ENCODE measurements at regions not wholly inside any gene's neighbourhood (a gene's known extent, or its start where the extent isn't known, plus 50 kb on each side); places are given as distances from the start of the nearest gene placed in this dataset.

- Histone ChIP-seq H3K27me3 (ENCODE audit: control insufficient read depth, insufficient read depth, low read length) (no peaks in the 10 kb centered on the region), H3K27ac (ENCODE audit: low read length) (no peak overlapping the region), H3K36me3 (ENCODE audit: control insufficient read depth, insufficient read depth, low read length) (no peaks in the 10 kb centered on the region), H3K4me1 (ENCODE audit: control insufficient read depth, insufficient read depth, low read length) (no peaks in the 10 kb centered on the region), H3K4me3 (ENCODE audit: low read length) (no peak overlapping the region), H3K9me3 (replicated peaks; ENCODE audit: control insufficient read depth, low read depth, low read length) (no peaks in the 10 kb centered on the region)
- DNase-seq: no peak
These were observed 503.5 kb upstream of the BCHE start for GRCh38 chr3:166340604-166341266.

- Histone ChIP-seq H3K9me3 (replicated peaks; ENCODE audit: control insufficient read depth, low read depth, low read length) (no peaks in the 10 kb centered on the region), H3K27me3 (ENCODE audit: control insufficient read depth, insufficient read depth, low read length) (no peaks in the 10 kb centered on the region), H3K27ac (ENCODE audit: low read length) (no peak overlapping the region), H3K4me3 (ENCODE audit: low read length) (no peak overlapping the region), H3K4me1 (ENCODE audit: control insufficient read depth, insufficient read depth, low read length) (no peaks in the 10 kb centered on the region), H3K36me3 (ENCODE audit: control insufficient read depth, insufficient read depth, low read length) (no peaks in the 10 kb centered on the region)
- DNase-seq: no peak
- 60% methylated on average over 1 of the region's 5 CpGs for WGBS (ENCODE audit: insufficient coverage)
These were observed 487.2 kb upstream of the BCHE start for GRCh38 chr3:166324401-166324800.

DNA sequence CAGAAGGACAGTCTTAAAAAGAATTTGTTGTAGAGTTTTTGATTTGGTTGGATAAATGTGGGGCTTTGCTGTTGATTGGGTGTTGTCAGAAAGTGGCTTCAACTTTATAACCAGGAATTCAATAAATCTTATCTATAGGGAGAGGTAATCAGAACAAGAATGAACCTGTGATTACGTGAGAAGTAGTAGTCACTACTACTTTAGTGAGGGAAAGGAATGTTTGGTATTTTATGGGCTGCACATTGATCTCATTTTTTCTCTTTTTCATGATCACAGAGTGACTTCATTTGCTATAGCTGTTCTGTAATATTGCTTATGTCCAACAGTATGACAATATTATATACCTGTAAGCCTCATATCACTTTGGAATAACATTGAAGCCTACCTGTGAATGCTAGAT, 485.2 kb upstream of the BCHE start:
- H3K4me3 ChIP-seq (ENCODE audit: low read length): no peak overlapping the region
- no peaks in the 10 kb centered on the region for H3K9me3 ChIP-seq (replicated peaks; ENCODE audit: control insufficient read depth, low read depth, low read length)
- H3K27me3 ChIP-seq (ENCODE audit: control insufficient read depth, insufficient read depth, low read length): no peaks in the 10 kb centered on the region
- H3K4me1 ChIP-seq (ENCODE audit: control insufficient read depth, insufficient read depth, low read length): no peaks in the 10 kb centered on the region
- DNase-seq: no peak
- no CpG with 5 or more reads among the region's 1 CpG for WGBS (ENCODE audit: insufficient coverage)
- no peaks in the 10 kb centered on the region for H3K36me3 ChIP-seq (ENCODE audit: control insufficient read depth, insufficient read depth, low read length)
- no peak overlapping the region for H3K27ac ChIP-seq (ENCODE audit: low read length)

- no peaks in the 10 kb centered on the region for H3K27me3 ChIP-seq (ENCODE audit: control insufficient read depth, insufficient read depth, low read length)
- H3K4me3 ChIP-seq (ENCODE audit: low read length): no peak overlapping the region
- DNase-seq: peak; percentile 69
- H3K27ac ChIP-seq (ENCODE audit: low read length): peak overlapping the region; percentile 2
- H3K36me3 ChIP-seq (ENCODE audit: control insufficient read depth, insufficient read depth, low read length): no peaks in the 10 kb centered on the region
- no peaks in the 10 kb centered on the region for H3K9me3 ChIP-seq (replicated peaks; ENCODE audit: control insufficient read depth, low read depth, low read length)
- H3K4me1 ChIP-seq (ENCODE audit: control insufficient read depth, insufficient read depth, low read length): no peaks in the 10 kb centered on the region
- no CpG with 5 or more reads among the region's 3 CpGs for WGBS (ENCODE audit: insufficient coverage)
These were observed 470.6 kb upstream of the BCHE start for GRCh38 chr3:166307756-166308350.

GRCh38 chr3:166304584-166304983, 467.4 kb upstream of the BCHE start:
- DNase-seq: no peak
- H3K4me1 ChIP-seq (ENCODE audit: control insufficient read depth, insufficient read depth, low read length): no peaks in the 10 kb centered on the region
- no peak overlapping the region for H3K27ac ChIP-seq (ENCODE audit: low read length)
- no peaks in the 10 kb centered on the region for H3K9me3 ChIP-seq (replicated peaks; ENCODE audit: control insufficient read depth, low read depth, low read length)
- H3K4me3 ChIP-seq (ENCODE audit: low read length): no peak overlapping the region
- no peaks in the 10 kb centered on the region for H3K36me3 ChIP-seq (ENCODE audit: control insufficient read depth, insufficient read depth, low read length)
- H3K27me3 ChIP-seq (ENCODE audit: control insufficient read depth, insufficient read depth, low read length): no peaks in the 10 kb centered on the region
- no CpG with 5 or more reads among the region's 4 CpGs for WGBS (ENCODE audit: insufficient coverage)

DNA sequence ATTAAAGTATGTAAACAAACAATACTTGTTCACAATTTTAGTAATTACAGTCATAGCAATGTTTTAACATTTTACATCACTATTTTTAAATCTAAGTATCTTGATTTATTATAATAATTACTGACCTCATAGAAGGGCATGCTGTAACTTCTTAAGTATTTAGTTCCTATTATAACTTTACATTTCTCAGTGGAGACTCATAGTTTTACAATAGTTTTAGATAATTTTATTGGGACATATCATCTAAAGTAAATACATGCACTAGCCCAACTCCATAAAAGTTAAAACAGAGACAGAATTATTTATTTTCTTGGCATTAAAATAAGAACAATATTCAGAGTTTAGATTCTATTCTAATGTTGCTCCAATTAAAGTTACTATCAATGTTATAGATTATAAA, 466.5 kb upstream of the BCHE start:
- no peaks in the 10 kb centered on the region for H3K9me3 ChIP-seq (replicated peaks; ENCODE audit: control insufficient read depth, low read depth, low read length)
- no peak overlapping the region for H3K27ac ChIP-seq (ENCODE audit: low read length)
- H3K27me3 ChIP-seq (ENCODE audit: control insufficient read depth, insufficient read depth, low read length): no peaks in the 10 kb centered on the region
- no peak overlapping the region for H3K4me3 ChIP-seq (ENCODE audit: low read length)
- H3K36me3 ChIP-seq (ENCODE audit: control insufficient read depth, insufficient read depth, low read length): no peaks in the 10 kb centered on the region
- no peak for DNase-seq
- H3K4me1 ChIP-seq (ENCODE audit: control insufficient read depth, insufficient read depth, low read length): no peaks in the 10 kb centered on the region

GRCh38 chr3:166302331-166302730, 465.1 kb upstream of the BCHE start:
- H3K9me3 ChIP-seq (replicated peaks; ENCODE audit: control insufficient read depth, low read depth, low read length): no peaks in the 10 kb centered on the region
- WGBS (ENCODE audit: insufficient coverage): 100% methylated on average over 1 of the region's 2 CpGs
- no peaks in the 10 kb centered on the region for H3K4me1 ChIP-seq (ENCODE audit: control insufficient read depth, insufficient read depth, low read length)
- H3K27ac ChIP-seq (ENCODE audit: low read length): no peak overlapping the region
- no peak for DNase-seq
- H3K27me3 ChIP-seq (ENCODE audit: control insufficient read depth, insufficient read depth, low read length): no peaks in the 10 kb centered on the region
- H3K36me3 ChIP-seq (ENCODE audit: control insufficient read depth, insufficient read depth, low read length): no peaks in the 10 kb centered on the region
- no peak overlapping the region for H3K4me3 ChIP-seq (ENCODE audit: low read length)

DNA sequence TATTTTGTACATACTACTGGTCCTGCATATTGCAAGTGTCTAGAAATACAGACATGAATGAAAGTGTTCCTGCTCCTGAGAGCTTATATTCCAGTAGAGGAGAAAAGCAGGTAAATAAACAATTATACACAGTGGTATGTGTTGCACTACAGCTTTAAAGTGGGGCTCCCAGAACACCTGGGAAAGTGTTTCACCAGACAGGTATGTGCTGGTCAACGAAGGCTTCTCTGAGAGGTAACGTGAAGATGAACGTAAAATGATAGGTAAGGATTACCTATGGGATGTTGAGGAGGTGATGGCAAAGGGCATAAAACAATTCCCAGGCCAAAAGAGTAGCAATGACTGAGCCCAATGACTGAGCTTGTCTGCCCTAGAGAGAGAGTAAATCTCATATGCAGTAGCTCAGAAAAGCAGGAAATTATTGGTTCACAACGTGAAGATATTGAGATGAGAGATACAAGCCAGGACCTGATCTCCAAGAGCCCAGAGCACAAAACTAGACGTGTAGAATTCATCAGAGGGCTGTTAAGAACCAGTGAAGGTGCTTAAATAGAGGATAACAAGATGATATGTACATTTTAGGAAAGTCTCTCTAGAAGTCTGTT, 459.1 kb upstream of the BCHE start:
- 60% methylated on average over 5 of the region's 5 CpGs for WGBS (ENCODE audit: insufficient coverage)
- H3K9me3 ChIP-seq (replicated peaks; ENCODE audit: control insufficient read depth, low read depth, low read length): no peaks in the 10 kb centered on the region
- no peak overlapping the region for H3K27ac ChIP-seq (ENCODE audit: low read length)
- DNase-seq: no peak
- no peaks in the 10 kb centered on the region for H3K27me3 ChIP-seq (ENCODE audit: control insufficient read depth, insufficient read depth, low read length)
- H3K4me3 ChIP-seq (ENCODE audit: low read length): no peak overlapping the region
- no peaks in the 10 kb centered on the region for H3K4me1 ChIP-seq (ENCODE audit: control insufficient read depth, insufficient read depth, low read length)
- H3K36me3 ChIP-seq (ENCODE audit: control insufficient read depth, insufficient read depth, low read length): no peaks in the 10 kb centered on the region

DNA sequence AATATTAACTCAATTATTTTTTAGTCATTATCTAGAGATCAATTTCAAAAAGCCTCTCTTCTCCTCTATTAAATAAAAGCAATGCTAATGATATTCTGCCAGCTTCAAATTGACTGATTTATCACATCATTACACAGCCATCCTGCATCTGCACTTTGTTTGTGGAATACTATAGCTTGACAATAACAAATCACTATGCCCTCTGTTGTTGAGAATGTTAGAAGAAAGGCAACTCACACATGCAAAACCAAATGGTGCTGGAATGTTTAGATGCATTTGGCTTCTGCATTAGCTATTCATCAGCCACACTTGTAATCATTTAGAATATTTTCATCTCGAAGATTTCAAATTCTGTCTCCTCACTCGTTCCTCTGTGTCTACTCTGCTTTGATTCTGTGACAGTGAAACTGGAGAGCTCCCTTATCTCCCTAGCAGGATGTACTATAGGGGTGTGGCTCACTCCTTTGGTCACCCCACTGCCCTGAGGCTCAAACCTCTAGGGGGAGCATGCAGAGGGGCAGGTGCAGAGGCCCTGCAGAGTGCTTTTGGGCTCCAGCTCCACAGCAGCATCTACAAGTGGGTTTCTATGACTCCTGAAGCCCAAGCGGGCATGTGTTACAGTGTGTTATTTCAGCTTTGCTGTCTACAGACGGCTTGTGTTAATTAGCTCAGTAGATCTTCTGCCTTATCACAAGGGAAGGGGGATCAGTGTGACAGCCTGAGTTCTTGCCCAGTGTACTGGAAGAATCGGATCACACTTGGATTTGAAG, 454.1 kb upstream of the BCHE start:
- no peak for DNase-seq
- Histone ChIP-seq H3K27me3 (ENCODE audit: control insufficient read depth, insufficient read depth, low read length) (no peaks in the 10 kb centered on the region), H3K4me1 (ENCODE audit: control insufficient read depth, insufficient read depth, low read length) (no peaks in the 10 kb centered on the region), H3K4me3 (ENCODE audit: low read length) (no peak overlapping the region), H3K36me3 (ENCODE audit: control insufficient read depth, insufficient read depth, low read length) (no peaks in the 10 kb centered on the region), H3K27ac (ENCODE audit: low read length) (no peak overlapping the region), H3K9me3 (replicated peaks; ENCODE audit: control insufficient read depth, low read depth, low read length) (no peaks in the 10 kb centered on the region)
- WGBS (ENCODE audit: insufficient coverage): 82% methylated on average over 3 of the region's 5 CpGs

- WGBS (ENCODE audit: insufficient coverage): no CpG with 5 or more reads among the region's 2 CpGs
- Histone ChIP-seq H3K4me1 (ENCODE audit: control insufficient read depth, insufficient read depth, low read length) (no peaks in the 10 kb centered on the region), H3K36me3 (ENCODE audit: control insufficient read depth, insufficient read depth, low read length) (no peaks in the 10 kb centered on the region), H3K4me3 (ENCODE audit: low read length) (no peak overlapping the region), H3K27me3 (ENCODE audit: control insufficient read depth, insufficient read depth, low read length) (no peaks in the 10 kb centered on the region), H3K9me3 (replicated peaks; ENCODE audit: control insufficient read depth, low read depth, low read length) (no peaks in the 10 kb centered on the region), H3K27ac (ENCODE audit: low read length) (no peak overlapping the region)
- DNase-seq: no peak
These were observed 447.8 kb upstream of the BCHE start for GRCh38 chr3:166285001-166285400.

Measured in muscle of leg (tissue), 3 donors.